Left ventricle myocardium inferior (tissue), 1 donor: ENCODE measurements at regions not wholly inside any gene's neighbourhood (a gene's known extent, or its start where the extent isn't known, plus 50 kb on each side); places are given as distances from the start of the nearest gene placed in this dataset.

Experiments
- DNase-seq: peaks from one replicate; pipeline ENCODE4 v3.0.0-alpha.2; 2020
- H3K27ac ChIP-seq: fragments of 200-600 bp; replicated peaks from 2 replicates; pipeline ENCODE4 v1.8.0; 2021
- H3K27me3 ChIP-seq: fragments of 200-600 bp; 2 replicates; pipeline ENCODE4 v1.8.0; 2021; ENCODE audit warnings: low read depth
- H3K36me3 ChIP-seq: fragments of 200-600 bp; 2 replicates; pipeline ENCODE4 v1.8.0; 2021
- H3K4me1 ChIP-seq: fragments of 200-600 bp; 2 replicates; pipeline ENCODE4 v1.8.0; 2021
- H3K4me3 ChIP-seq: fragments of 200-600 bp; 2 replicates; pipeline ENCODE4 v1.8.0; 2021; ENCODE audit warnings: mild to moderate bottlenecking, moderate library complexity
- H3K9me3 ChIP-seq: fragments of 200-600 bp; replicated peaks from 2 replicates; pipeline ENCODE4 v1.8.0; 2021
- intact Hi-C: fragments of 100-400 bp; cut with micrococcal nuclease; formaldehyde crosslinking; loops from one replicate; pipeline ENCODE4 v1.11.0; 2022
- TF ChIP-seq, protein P1 (sequence below): fragments of 200-600 bp; IDR thresholded peaks from 2 replicates; pipeline ENCODE4 v1.8.0; 2021; ENCODE audit warnings: antibody characterized with exemption, mild to moderate bottlenecking, borderline replicate concordance
- donor health status: DM: no; HTN: yes; CAD: no; lungs with severe emphysema.

DNA sequence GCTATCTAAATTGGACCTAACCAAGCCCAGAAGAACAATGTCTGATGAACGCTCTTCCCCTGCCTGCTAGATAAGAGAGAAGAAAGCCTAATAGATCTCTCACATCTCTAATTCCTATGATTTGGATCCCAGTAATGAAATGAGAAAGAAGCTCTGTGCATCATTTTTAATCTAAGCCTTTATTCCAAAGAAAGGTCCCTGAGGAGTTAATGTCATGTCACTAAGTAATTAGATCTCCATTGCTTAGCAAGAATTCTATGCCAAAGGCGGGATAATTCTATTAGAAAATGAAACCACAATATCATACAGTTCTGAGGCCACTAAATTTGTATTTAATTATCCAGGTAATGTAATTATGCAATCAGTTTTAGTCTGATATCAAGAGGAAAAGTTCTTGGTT lies 74.2 kb upstream of the TMEM260 start:
- no peak for DNase-seq
- no peaks in the 10 kb centered on the region for H3K4me1 ChIP-seq
- H3K27ac ChIP-seq = no peak overlapping the region
- H3K36me3 ChIP-seq = no peaks in the 10 kb centered on the region
- intact Hi-C loops = no loop called here
- H3K27me3 ChIP-seq = peaks cover 28% of the 10 kb centered on the region
- TF ChIP-seq, protein P1, sequence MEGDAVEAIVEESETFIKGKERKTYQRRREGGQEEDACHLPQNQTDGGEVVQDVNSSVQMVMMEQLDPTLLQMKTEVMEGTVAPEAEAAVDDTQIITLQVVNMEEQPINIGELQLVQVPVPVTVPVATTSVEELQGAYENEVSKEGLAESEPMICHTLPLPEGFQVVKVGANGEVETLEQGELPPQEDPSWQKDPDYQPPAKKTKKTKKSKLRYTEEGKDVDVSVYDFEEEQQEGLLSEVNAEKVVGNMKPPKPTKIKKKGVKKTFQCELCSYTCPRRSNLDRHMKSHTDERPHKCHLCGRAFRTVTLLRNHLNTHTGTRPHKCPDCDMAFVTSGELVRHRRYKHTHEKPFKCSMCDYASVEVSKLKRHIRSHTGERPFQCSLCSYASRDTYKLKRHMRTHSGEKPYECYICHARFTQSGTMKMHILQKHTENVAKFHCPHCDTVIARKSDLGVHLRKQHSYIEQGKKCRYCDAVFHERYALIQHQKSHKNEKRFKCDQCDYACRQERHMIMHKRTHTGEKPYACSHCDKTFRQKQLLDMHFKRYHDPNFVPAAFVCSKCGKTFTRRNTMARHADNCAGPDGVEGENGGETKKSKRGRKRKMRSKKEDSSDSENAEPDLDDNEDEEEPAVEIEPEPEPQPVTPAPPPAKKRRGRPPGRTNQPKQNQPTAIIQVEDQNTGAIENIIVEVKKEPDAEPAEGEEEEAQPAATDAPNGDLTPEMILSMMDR = no peak
- H3K9me3 ChIP-seq = no peaks in the 10 kb centered on the region
- no peak overlapping the region for H3K4me3 ChIP-seq

DNA sequence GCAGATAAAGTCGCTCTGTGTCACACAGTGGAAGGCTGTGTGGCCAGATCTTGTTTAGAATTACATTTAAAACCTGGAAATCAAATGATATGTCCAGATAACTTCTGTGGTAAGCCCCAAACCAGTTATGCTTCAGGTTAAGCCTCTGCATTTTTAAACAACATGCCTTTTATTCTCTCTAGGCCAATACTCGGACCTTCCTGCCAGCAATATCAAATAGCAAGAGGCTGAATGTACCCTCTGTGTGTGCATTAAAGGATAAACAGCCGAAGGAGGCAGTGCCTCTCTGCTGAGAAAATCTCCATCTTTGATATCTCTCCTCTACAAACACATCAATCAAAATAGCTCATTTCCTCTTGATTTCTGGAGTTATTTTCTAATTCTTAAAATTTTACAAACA lies 67.1 kb upstream of the TMEM260 start:
- H3K36me3 ChIP-seq = no peaks in the 10 kb centered on the region
- peaks cover 19% of the 10 kb centered on the region for H3K27me3 ChIP-seq
- no peak overlapping the region for H3K27ac ChIP-seq
- peaks cover 3% of the 10 kb centered on the region for H3K4me1 ChIP-seq
- intact Hi-C loops = no loop called here
- TF ChIP-seq, protein P1 = no peak
- DNase-seq = no peak
- no peak overlapping the region for H3K4me3 ChIP-seq
- H3K9me3 ChIP-seq = no peaks in the 10 kb centered on the region

DNA sequence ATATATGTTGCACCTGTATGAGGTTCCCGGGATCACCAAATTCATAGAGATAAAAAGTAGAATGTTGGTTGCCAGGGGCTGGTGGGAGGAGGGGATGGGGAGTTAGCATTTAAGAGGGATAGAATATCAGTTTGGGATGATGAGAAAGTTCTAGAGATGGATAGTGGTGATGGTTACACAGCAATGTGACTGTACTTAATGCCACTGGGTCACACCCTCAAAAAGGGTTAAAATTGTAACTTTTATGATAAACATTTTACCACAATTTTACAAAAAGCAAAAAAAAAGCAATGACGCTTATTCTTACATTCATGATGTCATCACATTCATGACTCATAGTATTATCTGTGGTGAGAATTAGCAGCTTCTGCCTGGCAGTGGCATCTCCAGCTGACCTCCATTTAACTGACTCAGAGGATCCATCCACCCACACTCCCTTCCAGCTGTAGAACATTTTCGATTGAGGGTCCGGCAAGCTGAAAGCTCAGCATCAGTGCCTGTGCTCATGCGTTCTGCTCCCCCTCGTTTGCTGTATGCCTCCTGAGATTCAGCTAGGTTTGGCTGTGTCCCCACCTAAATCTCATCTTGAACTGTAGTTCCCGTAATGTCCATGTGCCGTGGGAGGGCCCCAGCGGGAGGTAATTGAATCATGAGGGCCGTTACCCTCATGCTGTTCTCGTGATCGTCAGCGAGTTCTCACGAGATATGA lies 64.8 kb upstream of the TMEM260 start:
- intact Hi-C loops = no loop called here
- Histone ChIP-seq H3K36me3 (no peaks in the 10 kb centered on the region), H3K27ac (no peak overlapping the region), H3K4me3 (no peak overlapping the region), H3K4me1 (peaks cover 3% of the 10 kb centered on the region), H3K27me3 (peaks cover 37% of the 10 kb centered on the region), H3K9me3 (no peaks in the 10 kb centered on the region)
- no peak for DNase-seq
- TF ChIP-seq, protein P1 = no peak

DNA sequence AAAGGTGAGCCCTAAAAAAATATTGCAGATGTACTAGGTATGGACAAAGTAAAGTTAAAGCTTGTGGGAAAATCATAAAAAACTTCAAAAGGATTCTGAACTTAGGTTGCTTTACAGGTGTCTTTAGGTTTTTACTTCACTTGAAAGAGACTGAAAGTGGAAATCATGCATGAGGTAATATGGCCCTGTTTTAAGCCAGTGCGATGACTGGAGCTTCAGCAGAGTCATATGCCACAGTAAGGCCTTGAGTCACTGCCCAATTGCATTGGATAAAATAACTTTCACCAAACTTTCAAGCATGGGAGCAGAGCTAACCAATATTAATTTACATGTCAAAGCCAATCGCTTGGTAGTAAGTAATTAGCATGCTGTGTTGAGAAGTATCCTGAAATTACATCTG lies 63.9 kb upstream of the TMEM260 start:
- Histone ChIP-seq H3K4me3 (no peak overlapping the region), H3K27ac (no peak overlapping the region), H3K9me3 (no peaks in the 10 kb centered on the region), H3K36me3 (no peaks in the 10 kb centered on the region), H3K27me3 (peaks cover 44% of the 10 kb centered on the region), H3K4me1 (peaks cover 3% of the 10 kb centered on the region)
- TF ChIP-seq, protein P1 = no peak
- DNase-seq = no peak
- intact Hi-C loops = no loop called here

DNA sequence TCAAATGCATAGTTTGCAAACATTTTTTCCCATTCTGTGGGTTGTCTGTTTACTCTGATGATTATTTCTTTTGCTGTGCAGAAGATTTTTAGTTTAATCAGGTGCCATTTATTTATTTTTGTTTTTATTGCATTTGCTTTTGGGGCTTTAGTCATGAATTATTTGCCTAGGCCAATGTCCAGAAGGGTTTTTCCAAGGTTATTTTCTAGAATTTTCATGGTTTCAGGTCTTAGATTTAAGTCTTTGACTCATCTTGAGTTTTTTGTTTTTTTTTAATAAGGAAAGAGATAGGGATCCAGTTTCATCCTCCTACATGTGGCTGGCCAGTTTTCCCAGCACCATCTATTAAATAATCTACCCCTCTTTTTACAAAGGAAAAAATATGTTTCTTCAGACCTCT lies 57.2 kb upstream of the TMEM260 start:
- Histone ChIP-seq H3K36me3 (no peaks in the 10 kb centered on the region), H3K4me3 (no peak overlapping the region), H3K27me3 (peaks cover 82% of the 10 kb centered on the region), H3K4me1 (no peaks in the 10 kb centered on the region), H3K27ac (no peak overlapping the region), H3K9me3 (no peaks in the 10 kb centered on the region)
- TF ChIP-seq, protein P1 = no peak
- intact Hi-C loops = no loop called here
- DNase-seq = no peak
